Testis (tissue), 2 donors: ENCODE measurements at regions not wholly inside any gene's neighbourhood (a gene's known extent, or its start where the extent isn't known, plus 50 kb on each side); places are given as distances from the start of the nearest gene placed in this dataset.

Experiments used
- CTCF ChIP-seq, 3 experiments: fragments of 450-650 bp in 2 of 3; fragments of 200-600 bp in 1 of 3; sonication (generic) in 1 of 3; IDR thresholded peaks; one replicate each; pipeline ENCODE4 v1.5.1; 2016 to 2019; ENCODE audit warnings: antibody characterized with exemption in 3 of 3, mild to moderate bottlenecking in 2 of 3, moderate library complexity in 1 of 3
- POLR2A ChIP-seq: fragments of 450-650 bp; IDR thresholded peaks from one replicate; pipeline ENCODE4 v1.6.1; 2017; ENCODE audit warnings: antibody characterized with exemption, mild to moderate bottlenecking, moderate library complexity

DNA sequence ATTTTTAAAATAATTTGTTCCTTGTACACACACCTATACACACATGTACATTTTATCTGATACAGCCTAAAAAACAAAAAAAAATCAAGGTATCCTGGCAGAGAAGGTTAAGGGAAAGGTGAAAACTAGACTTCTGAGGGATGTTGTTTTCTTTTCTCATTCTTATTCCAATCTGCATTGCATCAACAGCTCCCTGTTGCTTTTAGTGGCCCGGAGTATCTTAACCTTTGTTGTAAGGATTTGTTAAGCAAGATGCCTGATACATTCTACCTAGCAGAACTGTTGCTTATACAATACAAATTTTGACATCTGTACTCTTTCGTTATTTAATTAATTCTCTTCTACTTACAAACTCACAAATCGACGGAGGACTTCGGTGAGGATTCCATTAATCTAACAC, 167.4 kb downstream of the GNAI1 start:
- TF ChIP-seq CTCF (IDR thresholded peaks at IDR 0.05) = no peak
- TF ChIP-seq POLR2A = no peak
